Epithelial cell of esophagus (primary cell): ENCODE measurements at regions not wholly inside any gene's neighbourhood (a gene's known extent, or its start where the extent isn't known, plus 50 kb on each side); places are given as distances from the start of the nearest gene placed in this dataset.
"Not testable (repeated sequence)": the region's sequence is repeated elsewhere in the genome, so short reads cannot be mapped to it uniquely, and the experiment has no call there.

ENCODE experiments used
- DNase-seq: peaks from one replicate; pipeline ENCODE4 v3.0.0; 2010; ENCODE audit warnings: low read depth
- H3K4me3 ChIP-seq: 2 replicates; pipeline ENCODE4 v1.5.1; 2011; ENCODE audit warnings: mild to moderate bottlenecking, low read length, control low read depth
- CTCF ChIP-seq: IDR thresholded peaks from 2 replicates; pipeline ENCODE4 v1.5.1; 2011; ENCODE audit warnings: low read depth, mild to moderate bottlenecking, low read length, control low read depth, inconsistent platforms; ENCODE audit not compliant: insufficient read depth; ENCODE audit errors: missing control alignments

- no peak overlapping the region for H3K4me3 ChIP-seq
- DNase-seq = no peak
- TF ChIP-seq CTCF = no peak
Measured at GRCh38 chr2:176873403-176873802, 339.2 kb upstream of the HNRNPA3 start.

GRCh38 chr2:176876493-176877103, 336.0 kb upstream of the HNRNPA3 start:
- TF ChIP-seq CTCF = no peak
- DNase-seq = no peak
- H3K4me3 ChIP-seq = no peak overlapping the region

GRCh38 chr2:176879426-176879995, 333.1 kb upstream of the HNRNPA3 start:
- no peak overlapping the region for H3K4me3 ChIP-seq
- DNase-seq = no peak
- no peak for TF ChIP-seq CTCF

GRCh38 chr2:176882045-176882444, 330.5 kb upstream of the HNRNPA3 start:
- DNase-seq, H3K4me3 ChIP-seq: not testable (repeated sequence)

GRCh38 chr2:176885001-176885643, 327.5 kb upstream of the HNRNPA3 start:
- no peak overlapping the region for H3K4me3 ChIP-seq
- no peak for TF ChIP-seq CTCF
- no peak for DNase-seq

- no peak overlapping the region for H3K4me3 ChIP-seq
- TF ChIP-seq CTCF = no peak
- peak; percentile 19 for DNase-seq
Measured at GRCh38 chr2:176885661-176886060, 326.9 kb upstream of the HNRNPA3 start.

- no peak overlapping the region for H3K4me3 ChIP-seq
- no peak for DNase-seq
- TF ChIP-seq CTCF = no peak
Measured at GRCh38 chr2:176891105-176891504, 321.5 kb upstream of the HNRNPA3 start.
